ENCODE measurements at regions not wholly inside any gene's neighbourhood (a gene's known extent, or its start where the extent isn't known, plus 50 kb on each side); places are given as distances from the start of the nearest gene placed in this dataset.

DNA sequence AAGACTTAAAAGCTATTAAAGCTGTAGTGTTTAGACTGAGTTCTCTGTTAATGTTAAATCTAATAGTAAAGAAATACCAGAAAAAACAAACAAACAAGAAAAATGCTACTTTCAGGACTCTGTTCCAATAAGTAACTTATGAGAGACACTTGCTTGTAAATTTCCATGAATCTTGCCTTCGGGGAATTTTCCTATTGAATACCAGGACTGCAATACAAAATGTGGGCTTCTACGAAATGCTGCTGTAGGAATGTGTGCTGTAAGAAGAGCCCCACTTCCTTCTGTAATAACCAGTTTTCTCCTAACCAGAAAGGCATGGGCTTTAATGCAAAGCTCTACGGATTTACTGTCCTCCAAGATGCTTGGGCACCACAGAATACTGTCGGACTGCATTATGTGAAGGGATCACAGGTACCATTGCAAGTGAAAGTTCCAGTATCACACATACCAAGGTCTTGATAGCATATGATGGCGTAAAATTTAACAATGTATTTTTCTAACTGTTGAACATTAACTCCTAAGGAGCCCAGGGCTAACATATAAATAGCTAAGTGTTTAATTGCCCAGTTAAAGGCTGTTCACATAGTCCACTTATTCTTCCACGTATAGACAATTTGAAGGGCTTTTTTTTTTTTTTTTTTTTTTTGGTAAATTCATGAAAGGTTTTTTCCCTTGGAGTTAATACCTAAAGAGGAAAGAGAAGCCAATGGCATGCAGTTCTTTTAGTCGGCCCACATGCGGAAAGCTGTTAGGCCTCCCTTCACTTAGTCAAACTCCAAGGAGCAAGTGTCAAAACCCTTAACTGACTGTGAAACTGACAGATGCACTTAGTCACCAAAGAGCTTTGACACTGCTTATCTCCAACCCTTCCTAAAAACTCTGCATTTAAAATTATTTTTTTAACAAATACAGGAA, 564.0 kb upstream of the POU3F3 start:
- in situ Hi-C loops (cut with MboI; ENCODE audit: low pct_unique_long_range_greater_than_20kb, low sequenced_read_pairs, unreplicated experiment) = no loop called here
- TF ChIP-seq, protein P1, sequence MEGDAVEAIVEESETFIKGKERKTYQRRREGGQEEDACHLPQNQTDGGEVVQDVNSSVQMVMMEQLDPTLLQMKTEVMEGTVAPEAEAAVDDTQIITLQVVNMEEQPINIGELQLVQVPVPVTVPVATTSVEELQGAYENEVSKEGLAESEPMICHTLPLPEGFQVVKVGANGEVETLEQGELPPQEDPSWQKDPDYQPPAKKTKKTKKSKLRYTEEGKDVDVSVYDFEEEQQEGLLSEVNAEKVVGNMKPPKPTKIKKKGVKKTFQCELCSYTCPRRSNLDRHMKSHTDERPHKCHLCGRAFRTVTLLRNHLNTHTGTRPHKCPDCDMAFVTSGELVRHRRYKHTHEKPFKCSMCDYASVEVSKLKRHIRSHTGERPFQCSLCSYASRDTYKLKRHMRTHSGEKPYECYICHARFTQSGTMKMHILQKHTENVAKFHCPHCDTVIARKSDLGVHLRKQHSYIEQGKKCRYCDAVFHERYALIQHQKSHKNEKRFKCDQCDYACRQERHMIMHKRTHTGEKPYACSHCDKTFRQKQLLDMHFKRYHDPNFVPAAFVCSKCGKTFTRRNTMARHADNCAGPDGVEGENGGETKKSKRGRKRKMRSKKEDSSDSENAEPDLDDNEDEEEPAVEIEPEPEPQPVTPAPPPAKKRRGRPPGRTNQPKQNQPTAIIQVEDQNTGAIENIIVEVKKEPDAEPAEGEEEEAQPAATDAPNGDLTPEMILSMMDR (IDR thresholded peaks at IDR 0.05; ENCODE audit: extremely low read depth, insufficient read depth, missing control alignments) = no peak
- DNase-seq (ENCODE audit: low spot score) = no peak

DNA sequence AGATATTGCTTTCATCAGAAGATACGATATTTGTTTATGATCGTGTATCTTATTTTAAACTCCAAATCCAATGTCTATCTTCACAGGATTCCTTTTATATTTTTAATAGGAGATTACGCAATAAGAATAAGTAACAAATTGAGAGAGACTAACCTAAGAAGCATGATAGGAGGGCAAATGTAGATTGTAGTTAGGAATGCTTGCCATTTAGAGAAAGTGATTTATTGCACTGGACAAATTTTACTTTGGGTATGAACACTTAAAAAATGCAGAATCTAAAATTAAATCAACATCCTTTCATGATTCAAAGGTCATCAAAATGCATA, 563.4 kb upstream of the POU3F3 start:
- TF ChIP-seq, protein P1 (IDR thresholded peaks at IDR 0.05; ENCODE audit: extremely low read depth, insufficient read depth, missing control alignments) = no peak
- no peak for DNase-seq (ENCODE audit: low spot score)
- in situ Hi-C loops (cut with MboI; ENCODE audit: low pct_unique_long_range_greater_than_20kb, low sequenced_read_pairs, unreplicated experiment) = no loop called here

DNA sequence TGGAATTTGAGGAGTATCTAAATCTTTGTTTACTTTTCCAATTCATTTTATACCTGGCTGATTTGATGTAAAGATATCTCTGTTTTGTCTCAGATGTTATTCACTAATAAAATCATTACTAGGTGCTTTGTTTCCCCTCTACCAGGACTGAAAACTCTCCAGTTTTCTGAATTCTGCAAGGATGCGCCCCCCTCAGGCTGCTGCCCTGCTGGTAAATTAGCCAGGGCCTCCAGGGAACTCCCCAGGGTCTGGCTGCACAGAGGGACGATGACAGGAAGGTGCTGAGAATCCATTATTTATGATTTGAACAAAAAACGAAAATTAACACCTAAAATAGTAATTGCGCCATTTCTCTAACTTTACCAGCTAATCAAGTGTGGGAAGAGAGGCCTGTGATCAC, 541.2 kb upstream of the POU3F3 start:
- no peak for DNase-seq (ENCODE audit: low spot score)
- in situ Hi-C loops (cut with MboI; ENCODE audit: low pct_unique_long_range_greater_than_20kb, low sequenced_read_pairs, unreplicated experiment) = no loop called here
- TF ChIP-seq, protein P1 (IDR thresholded peaks at IDR 0.05; ENCODE audit: extremely low read depth, insufficient read depth, missing control alignments) = no peak

DNA sequence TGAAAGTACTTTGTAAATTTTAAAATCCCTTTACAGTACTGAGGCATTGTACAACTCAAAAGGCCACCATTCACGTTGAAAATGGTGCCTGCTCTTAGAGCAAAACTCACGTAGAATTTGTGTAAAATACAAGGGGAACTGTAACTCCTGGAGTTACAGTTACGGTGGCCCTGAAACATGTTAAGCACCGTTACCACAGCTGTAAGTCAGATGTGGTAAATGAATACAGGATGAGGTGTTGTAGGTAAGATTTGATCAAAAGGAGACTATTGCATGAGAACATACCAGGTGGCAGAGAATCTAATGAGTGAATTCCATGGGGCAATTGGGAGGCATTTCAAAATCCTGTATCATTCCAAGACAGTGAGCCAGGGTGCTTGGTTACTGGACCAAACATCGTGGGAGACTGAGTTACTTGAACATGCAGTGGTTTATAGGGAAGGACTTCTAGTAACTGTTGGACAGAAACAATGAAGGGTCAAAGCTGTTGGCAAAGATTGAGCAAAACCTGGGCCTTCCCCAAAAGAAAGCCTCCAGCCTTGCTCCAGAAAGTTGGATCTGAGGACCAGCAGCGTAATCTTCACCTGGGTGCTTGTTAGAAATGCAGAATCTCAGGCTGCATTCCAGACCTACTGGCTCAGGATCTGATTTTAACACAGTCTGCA, 535.8 kb upstream of the POU3F3 start:
- DNase-seq (ENCODE audit: low spot score) = no peak
- in situ Hi-C loops (cut with MboI; ENCODE audit: low pct_unique_long_range_greater_than_20kb, low sequenced_read_pairs, unreplicated experiment) = no loop called here
- TF ChIP-seq, protein P1 (IDR thresholded peaks at IDR 0.05; ENCODE audit: extremely low read depth, insufficient read depth, missing control alignments) = no peak

DNA sequence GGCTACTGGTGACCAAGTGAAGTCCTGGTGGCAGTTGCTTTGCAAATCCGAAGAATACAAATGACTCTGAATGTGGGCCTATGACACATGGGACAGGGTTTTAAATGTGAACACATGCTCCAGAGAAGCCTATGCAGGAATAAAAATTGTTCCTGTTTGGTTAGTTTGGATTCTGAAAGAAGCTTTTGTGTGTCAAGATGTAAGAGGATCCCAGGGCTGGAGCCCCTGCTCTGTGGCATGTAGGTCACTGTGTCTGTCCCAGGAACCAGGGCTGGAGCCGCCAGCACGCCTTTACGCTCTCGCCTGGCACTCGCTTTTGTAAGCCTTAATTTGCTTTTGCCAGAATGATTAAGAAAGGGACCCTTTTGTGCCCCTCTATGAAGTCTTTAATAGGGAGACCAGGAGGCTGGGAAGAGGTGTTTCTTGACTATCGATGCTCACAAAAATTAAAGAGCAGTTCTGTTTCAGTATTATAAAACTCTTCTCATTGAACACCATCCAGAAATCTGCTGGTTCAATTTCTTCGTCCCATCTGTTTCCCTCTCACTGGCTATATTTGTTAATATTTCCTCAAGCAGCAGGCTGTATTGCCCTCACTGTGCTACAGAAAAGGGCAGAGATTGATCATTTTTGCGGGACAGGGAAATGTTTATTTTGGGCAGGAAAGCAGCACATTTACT, 532.7 kb upstream of the POU3F3 start:
- in situ Hi-C loops (cut with MboI; ENCODE audit: low pct_unique_long_range_greater_than_20kb, low sequenced_read_pairs, unreplicated experiment) = no loop called here

DNA sequence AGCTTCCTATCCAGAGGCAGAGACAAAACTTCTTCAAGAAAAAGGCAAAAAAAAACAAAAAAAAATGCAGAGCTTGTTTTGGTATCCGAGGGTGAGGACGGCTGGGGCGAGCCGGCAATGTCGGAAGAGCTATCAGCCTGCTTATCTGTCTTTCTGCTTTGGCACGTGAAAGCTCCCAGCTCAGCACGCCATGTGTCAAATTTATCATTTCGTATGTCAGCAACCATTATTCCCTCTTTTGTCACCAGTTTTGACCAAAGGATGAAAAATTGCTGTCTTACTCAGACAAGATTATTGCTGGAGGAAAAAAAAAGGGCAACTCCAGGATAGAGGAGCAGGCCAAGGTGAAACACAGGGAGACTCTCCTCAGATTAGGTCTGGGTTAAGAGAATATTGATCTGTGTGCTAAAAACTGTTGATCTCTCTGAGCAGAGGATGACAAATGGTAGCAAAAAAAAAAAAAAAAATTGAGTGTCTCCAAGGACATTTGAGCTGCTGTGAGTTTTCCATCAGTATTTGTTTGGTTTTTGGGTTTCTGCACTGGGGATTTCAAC, 532.0 kb upstream of the POU3F3 start:
- DNase-seq (ENCODE audit: low spot score) = no peak
- in situ Hi-C loops (cut with MboI; ENCODE audit: low pct_unique_long_range_greater_than_20kb, low sequenced_read_pairs, unreplicated experiment) = no loop called here
- TF ChIP-seq, protein P1 (IDR thresholded peaks at IDR 0.05; ENCODE audit: extremely low read depth, insufficient read depth, missing control alignments) = no peak

More for the DNA sequence above, 532.7 kb upstream of the POU3F3 start:
- no peak for DNase-seq (ENCODE audit: low spot score)
- TF ChIP-seq, protein P1 (IDR thresholded peaks at IDR 0.05; ENCODE audit: extremely low read depth, insufficient read depth, missing control alignments) = no peak
